ENCODE measurements at regions not wholly inside any gene's neighbourhood (a gene's known extent, or its start where the extent isn't known, plus 50 kb on each side); places are given as distances from the start of the nearest gene placed in this dataset.

DNA sequence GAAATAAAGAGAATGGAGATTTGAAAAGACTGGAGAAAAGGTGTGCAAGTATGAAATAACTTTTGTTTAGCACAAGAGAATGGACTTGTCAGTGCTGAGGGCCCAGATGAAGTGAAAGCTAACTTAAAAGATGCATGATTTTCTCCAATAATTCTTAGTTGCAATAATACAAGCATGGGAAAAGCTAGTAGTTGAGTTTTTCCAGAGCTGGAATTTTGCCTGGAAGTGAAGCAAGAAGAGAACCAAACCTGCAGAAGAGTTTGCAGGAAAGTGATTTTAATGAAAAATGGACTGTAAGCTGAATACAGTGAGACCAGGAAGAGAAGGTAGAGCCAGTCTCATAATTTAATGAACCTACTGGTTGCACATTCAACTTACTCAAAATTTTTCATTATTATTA, 69.3 kb upstream of the FSCB start:
- no peak overlapping the region for H3K27ac ChIP-seq
- H3K36me3 ChIP-seq, result no peaks in the 10 kb centered on the region
- intact Hi-C loops (cut with DNase I), result no loop called here
- no peaks in the 10 kb centered on the region for H3K4me1 ChIP-seq (replicated peaks)
- TF ChIP-seq, protein P1, sequence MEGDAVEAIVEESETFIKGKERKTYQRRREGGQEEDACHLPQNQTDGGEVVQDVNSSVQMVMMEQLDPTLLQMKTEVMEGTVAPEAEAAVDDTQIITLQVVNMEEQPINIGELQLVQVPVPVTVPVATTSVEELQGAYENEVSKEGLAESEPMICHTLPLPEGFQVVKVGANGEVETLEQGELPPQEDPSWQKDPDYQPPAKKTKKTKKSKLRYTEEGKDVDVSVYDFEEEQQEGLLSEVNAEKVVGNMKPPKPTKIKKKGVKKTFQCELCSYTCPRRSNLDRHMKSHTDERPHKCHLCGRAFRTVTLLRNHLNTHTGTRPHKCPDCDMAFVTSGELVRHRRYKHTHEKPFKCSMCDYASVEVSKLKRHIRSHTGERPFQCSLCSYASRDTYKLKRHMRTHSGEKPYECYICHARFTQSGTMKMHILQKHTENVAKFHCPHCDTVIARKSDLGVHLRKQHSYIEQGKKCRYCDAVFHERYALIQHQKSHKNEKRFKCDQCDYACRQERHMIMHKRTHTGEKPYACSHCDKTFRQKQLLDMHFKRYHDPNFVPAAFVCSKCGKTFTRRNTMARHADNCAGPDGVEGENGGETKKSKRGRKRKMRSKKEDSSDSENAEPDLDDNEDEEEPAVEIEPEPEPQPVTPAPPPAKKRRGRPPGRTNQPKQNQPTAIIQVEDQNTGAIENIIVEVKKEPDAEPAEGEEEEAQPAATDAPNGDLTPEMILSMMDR (IDR thresholded peaks at IDR 0.05), result no peak
- TF ChIP-seq POLR2A (IDR thresholded peaks at IDR 0.05), result no peak
- TF ChIP-seq POLR2AphosphoS5 (IDR thresholded peaks at IDR 0.05), result no peak
- DNase-seq (ENCODE audit: low spot score), result no peak
- H3K4me3 ChIP-seq, result no peak overlapping the region
- no peaks in the 10 kb centered on the region for H3K9me3 ChIP-seq
- no peaks in the 10 kb centered on the region for H3K27me3 ChIP-seq (replicated peaks; ENCODE audit: insufficient read depth)

DNA sequence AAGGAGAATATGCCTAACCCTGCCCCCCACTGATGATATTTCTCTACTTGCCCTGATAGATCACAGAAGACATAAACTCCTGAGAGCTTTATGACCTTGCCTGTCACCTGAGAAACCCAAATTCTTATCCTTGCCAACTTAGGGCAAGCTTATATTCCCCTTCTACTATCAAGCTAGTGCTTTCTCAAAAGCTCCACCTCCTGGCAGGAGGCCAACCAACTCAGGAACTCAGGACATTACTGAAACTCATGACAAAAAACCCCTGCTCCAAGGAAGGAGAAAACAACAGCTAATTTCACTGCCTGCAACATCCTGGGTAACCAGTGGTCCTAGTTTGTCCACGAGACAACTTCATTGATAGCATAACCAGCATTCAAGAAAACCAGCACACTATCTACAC, 60.9 kb upstream of the FSCB start:
- DNase-seq (ENCODE audit: low spot score), result no peak
- Histone ChIP-seq H3K4me3 (no peak overlapping the region), H3K27ac (no peak overlapping the region), H3K9me3 (no peaks in the 10 kb centered on the region), H3K4me1 (replicated peaks) (no peaks in the 10 kb centered on the region), H3K36me3 (no peaks in the 10 kb centered on the region), H3K27me3 (replicated peaks; ENCODE audit: insufficient read depth) (no peaks in the 10 kb centered on the region)
- 96% methylated on average over 1 of the region's 1 CpG for WGBS
- TF ChIP-seq, protein P1 (IDR thresholded peaks at IDR 0.05), result no peak
- TF ChIP-seq POLR2AphosphoS5 (IDR thresholded peaks at IDR 0.05) (no peak), POLR2A (IDR thresholded peaks at IDR 0.05) (no peak)
- intact Hi-C loops (cut with DNase I), result no loop called here

DNA sequence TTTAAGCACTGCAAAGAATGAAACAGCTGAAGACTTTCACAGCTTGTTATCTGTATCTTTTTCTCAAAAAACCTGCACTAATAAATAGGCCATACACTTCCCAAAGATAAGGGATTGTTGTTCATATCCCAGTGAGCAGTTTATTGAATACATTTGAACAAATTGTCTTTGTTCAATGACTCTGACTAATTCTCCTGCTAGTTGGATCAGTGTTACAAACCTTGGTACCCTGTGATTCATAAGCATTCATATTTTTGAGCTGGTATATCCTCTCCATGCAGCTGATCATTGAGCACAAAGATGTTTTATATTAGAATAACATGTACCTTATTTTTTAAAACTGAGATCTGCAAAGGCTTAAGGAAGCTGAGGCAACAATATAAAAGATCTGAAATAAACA, 58.9 kb upstream of the FSCB start:
- Histone ChIP-seq H3K27me3 (replicated peaks; ENCODE audit: insufficient read depth) (no peaks in the 10 kb centered on the region), H3K9me3 (no peaks in the 10 kb centered on the region), H3K27ac (no peak overlapping the region), H3K4me3 (no peak overlapping the region), H3K4me1 (replicated peaks) (no peaks in the 10 kb centered on the region), H3K36me3 (no peaks in the 10 kb centered on the region)
- TF ChIP-seq POLR2A (IDR thresholded peaks at IDR 0.05) (no peak), POLR2AphosphoS5 (IDR thresholded peaks at IDR 0.05) (no peak)
- TF ChIP-seq, protein P1 (IDR thresholded peaks at IDR 0.05), result no peak
- intact Hi-C loops (cut with DNase I), result no loop called here
- no peak for DNase-seq (ENCODE audit: low spot score)

GRCh38 chr14:44564908-44565307, 57.8 kb upstream of the FSCB start:
- WGBS, result 56% methylated on average over 2 of the region's 2 CpGs
- intact Hi-C loops (cut with DNase I), result no loop called here
- no peak overlapping the region for H3K27ac ChIP-seq

More at GRCh38 chr14:44564908-44565307, 57.8 kb upstream of the FSCB start:
- no peak for DNase-seq (ENCODE audit: low spot score)
- H3K27me3 ChIP-seq (replicated peaks; ENCODE audit: insufficient read depth), result no peaks in the 10 kb centered on the region
- no peaks in the 10 kb centered on the region for H3K9me3 ChIP-seq
- TF ChIP-seq, protein P1 (IDR thresholded peaks at IDR 0.05), result no peak
- TF ChIP-seq POLR2AphosphoS5 (IDR thresholded peaks at IDR 0.05), result no peak
- no peak for TF ChIP-seq POLR2A (IDR thresholded peaks at IDR 0.05)
- H3K36me3 ChIP-seq, result no peaks in the 10 kb centered on the region
- no peak overlapping the region for H3K4me3 ChIP-seq
- H3K4me1 ChIP-seq (replicated peaks), result no peaks in the 10 kb centered on the region

All from prostate gland (tissue), 2 donors.